Mammary epithelial cell (primary cell): ENCODE measurements at regions not wholly inside any gene's neighbourhood (a gene's known extent, or its start where the extent isn't known, plus 50 kb on each side); places are given as distances from the start of the nearest gene placed in this dataset.

Source experiments
- EZH2 ChIP-seq: IDR thresholded peaks from 2 replicates; pipeline ENCODE4 v1.6.1; 2012; ENCODE audit warnings: low read length, inconsistent platforms, borderline replicate concordance
- TF ChIP-seq, protein P1 (sequence below), 2 donors: IDR thresholded peaks in 1 of 2; conservative IDR thresholded peaks in 1 of 2; 2 replicates each; pipeline ENCODE4 v1.5.1; 2011 to 2012; ENCODE audit warnings: inconsistent platforms in 2 of 2, low read length in 2 of 2, mild to moderate bottlenecking in 2 of 2, control low read depth in 1 of 2, low read depth in 1 of 2; ENCODE audit not compliant: insufficient read depth in 1 of 2; ENCODE audit errors: extremely low read depth in 1 of 2

DNA sequence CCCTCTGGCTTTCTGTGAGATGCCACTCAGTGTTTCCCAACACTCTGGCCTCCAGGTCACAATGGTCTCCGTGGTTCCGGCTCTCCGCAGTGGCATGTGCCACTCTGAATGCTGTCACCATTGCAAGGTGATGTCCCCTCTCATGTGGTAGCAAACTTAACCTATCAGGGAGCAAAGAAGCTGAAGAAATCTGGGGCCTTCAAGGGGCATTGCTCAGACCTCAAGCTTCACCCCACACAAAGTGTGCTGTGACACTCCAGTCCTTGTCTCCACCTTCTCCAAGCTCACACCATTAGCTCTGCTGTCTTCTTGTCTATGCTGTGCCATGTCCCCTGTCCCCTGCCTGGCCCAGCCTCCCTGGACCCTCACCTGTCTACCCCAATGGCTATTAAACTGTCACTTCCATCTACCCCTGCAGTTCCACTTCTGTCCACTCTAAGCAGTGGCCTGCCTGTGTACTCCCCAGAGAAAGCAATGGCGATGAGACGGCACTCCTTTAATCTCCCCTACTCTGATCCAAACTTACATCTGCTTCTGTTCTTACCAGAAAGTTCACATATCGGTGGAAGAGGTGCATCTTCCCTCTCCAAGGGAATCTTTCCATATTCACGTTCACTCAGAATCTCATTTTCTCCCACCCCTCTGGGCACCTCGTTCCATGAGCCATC is 93.7 kb downstream of the DHRS2 start:
- TF ChIP-seq, protein P1, sequence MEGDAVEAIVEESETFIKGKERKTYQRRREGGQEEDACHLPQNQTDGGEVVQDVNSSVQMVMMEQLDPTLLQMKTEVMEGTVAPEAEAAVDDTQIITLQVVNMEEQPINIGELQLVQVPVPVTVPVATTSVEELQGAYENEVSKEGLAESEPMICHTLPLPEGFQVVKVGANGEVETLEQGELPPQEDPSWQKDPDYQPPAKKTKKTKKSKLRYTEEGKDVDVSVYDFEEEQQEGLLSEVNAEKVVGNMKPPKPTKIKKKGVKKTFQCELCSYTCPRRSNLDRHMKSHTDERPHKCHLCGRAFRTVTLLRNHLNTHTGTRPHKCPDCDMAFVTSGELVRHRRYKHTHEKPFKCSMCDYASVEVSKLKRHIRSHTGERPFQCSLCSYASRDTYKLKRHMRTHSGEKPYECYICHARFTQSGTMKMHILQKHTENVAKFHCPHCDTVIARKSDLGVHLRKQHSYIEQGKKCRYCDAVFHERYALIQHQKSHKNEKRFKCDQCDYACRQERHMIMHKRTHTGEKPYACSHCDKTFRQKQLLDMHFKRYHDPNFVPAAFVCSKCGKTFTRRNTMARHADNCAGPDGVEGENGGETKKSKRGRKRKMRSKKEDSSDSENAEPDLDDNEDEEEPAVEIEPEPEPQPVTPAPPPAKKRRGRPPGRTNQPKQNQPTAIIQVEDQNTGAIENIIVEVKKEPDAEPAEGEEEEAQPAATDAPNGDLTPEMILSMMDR (conservative IDR thresholded peaks at IDR 0.05 in 1 of 2, IDR thresholded peaks at IDR 0.05 in 1 of 2; ENCODE audit: extremely low read depth in 1 of 2, insufficient read depth in 1 of 2, low read depth in 1 of 2, low read length in 2 of 2), result peak in 1 of 2 donors; percentile 22
- TF ChIP-seq EZH2, result no peak
